IPS-20b (cell line): ENCODE measurements at regions not wholly inside any gene's neighbourhood (a gene's known extent, or its start where the extent isn't known, plus 50 kb on each side); places are given as distances from the start of the nearest gene placed in this dataset.

Experiments
- H3K27ac ChIP-seq: one replicate; pipeline ENCODE4 v1.5.1; 2013; ENCODE audit warnings: low read length
- H3K27me3 ChIP-seq: 2 replicates; pipeline ENCODE4 v1.6.1; 2013; ENCODE audit warnings: mild to moderate bottlenecking, low read length, inconsistent platforms; ENCODE audit not compliant: insufficient read depth
- H3K36me3 ChIP-seq: 2 replicates; pipeline ENCODE4 v1.6.1; 2013; ENCODE audit warnings: low read depth, mild to moderate bottlenecking, inconsistent platforms, low read length, moderate library complexity; ENCODE audit not compliant: insufficient read depth
- H3K4me1 ChIP-seq: 2 replicates; pipeline ENCODE4 v1.6.1; 2013; ENCODE audit warnings: mild to moderate bottlenecking, control low read depth, inconsistent platforms, low read length, moderate library complexity; ENCODE audit not compliant: insufficient read depth
- H3K4me3 ChIP-seq: 2 replicates; pipeline ENCODE4 v1.5.1; 2013; ENCODE audit warnings: mild to moderate bottlenecking, low read length, inconsistent platforms
- H3K9ac ChIP-seq: 2 replicates; pipeline ENCODE4 v1.6.1; 2013; ENCODE audit warnings: low read depth, mild to moderate bottlenecking, inconsistent platforms, low read length, moderate library complexity
- H3K9me3 ChIP-seq: 2 replicates; pipeline ENCODE4 v1.6.1; 2013; ENCODE audit warnings: mild to moderate bottlenecking, low read depth, low read length, inconsistent platforms; ENCODE audit not compliant: insufficient read depth

DNA sequence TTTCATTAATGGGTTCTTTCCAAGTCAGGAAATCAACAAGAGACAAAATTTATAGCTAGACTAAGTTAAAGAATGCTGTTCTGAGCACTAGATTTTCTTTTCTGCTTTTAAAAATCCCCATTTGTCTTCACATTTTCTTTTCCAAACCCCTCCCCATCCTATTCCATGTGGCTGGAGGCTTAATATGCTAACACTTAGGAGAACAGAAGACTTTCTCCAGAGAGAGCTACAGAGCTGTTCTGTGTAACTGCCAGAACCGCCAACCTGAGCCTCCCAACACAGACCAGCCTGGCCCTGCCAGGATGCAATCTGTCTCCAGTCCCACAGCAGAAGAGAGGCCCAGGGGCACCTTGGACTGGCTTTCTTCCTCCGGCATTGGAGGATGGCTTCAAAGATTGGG is 264.1 kb downstream of the NDFIP2 start:
- Histone ChIP-seq H3K27me3 (no peaks in the 10 kb centered on the region), H3K36me3 (no peaks in the 10 kb centered on the region), H3K4me3 (no peak overlapping the region), H3K4me1 (no peaks in the 10 kb centered on the region; the same call in 1 of the 2 replicates), H3K27ac (no peak overlapping the region), H3K9ac (no peak overlapping the region), H3K9me3 (no peaks in the 10 kb centered on the region)

DNA sequence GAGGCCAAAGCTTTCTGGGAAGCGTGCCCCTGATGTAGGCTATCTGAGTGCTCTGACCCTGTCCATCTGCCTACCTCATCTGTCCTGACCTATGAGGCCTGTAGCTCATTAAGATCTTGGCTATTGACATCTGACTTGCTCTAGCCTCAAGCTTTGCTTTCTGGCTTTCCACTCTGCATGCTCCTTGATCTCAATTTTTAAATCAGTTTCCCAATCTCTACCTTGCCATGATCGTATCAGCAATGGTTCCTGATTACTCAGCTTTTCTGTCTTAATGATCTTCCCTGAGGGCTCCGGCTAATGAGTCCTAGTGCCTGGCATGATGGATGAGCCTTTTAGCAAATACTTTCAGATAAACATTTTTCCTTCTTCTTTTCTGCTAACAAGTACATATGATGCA is 262.0 kb downstream of the NDFIP2 start:
- Histone ChIP-seq H3K36me3 (no peaks in the 10 kb centered on the region), H3K9ac (no peak overlapping the region), H3K27me3 (no peaks in the 10 kb centered on the region), H3K4me1 (no peaks in the 10 kb centered on the region), H3K4me3 (no peak overlapping the region), H3K27ac (no peak overlapping the region), H3K9me3 (no peaks in the 10 kb centered on the region)

DNA sequence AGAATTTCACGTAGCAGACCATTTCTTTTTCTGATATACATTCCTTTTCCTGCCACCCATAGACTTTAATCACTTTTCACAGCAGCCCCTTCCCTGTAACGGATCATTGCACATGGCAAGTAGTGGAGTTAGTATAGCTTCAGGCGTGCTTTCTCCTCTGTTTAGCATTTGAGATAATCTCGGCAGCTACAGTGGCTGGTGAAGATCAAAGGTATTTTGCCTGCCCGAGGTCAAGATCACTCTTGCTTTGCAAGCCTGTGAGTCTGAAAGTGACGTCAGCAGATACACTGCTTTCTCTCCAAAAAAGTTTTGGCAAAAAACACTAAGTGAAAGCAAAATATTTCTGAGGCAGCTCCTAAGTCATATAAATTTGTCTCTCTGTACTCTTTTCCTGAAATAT is 260.0 kb downstream of the NDFIP2 start:
- H3K4me3 ChIP-seq: no peak overlapping the region
- no peaks in the 10 kb centered on the region for H3K27me3 ChIP-seq
- no peaks in the 10 kb centered on the region for H3K4me1 ChIP-seq
- no peaks in the 10 kb centered on the region for H3K9me3 ChIP-seq
- no peak overlapping the region for H3K9ac ChIP-seq
- H3K36me3 ChIP-seq: no peaks in the 10 kb centered on the region
- H3K27ac ChIP-seq: no peak overlapping the region

DNA sequence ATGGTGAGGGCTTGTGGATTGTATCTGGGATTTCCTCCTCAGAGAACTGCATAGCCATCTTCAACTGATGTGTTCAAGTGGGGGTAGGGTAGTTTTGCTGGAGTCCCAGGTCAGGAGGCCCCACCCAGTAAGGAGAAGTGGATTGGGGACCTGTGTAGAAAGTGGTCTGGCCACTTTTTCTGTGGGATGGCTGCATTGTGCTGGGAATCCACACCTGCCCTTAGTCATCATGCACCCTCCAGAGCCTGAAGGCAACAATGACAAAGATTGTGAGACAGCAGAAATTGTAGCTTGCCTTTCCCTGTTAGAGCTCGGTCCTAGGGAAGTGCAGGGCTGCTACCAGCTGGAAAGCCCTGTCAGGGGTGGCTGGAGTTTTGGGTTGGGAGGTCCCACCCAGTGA is 255.4 kb downstream of the NDFIP2 start:
- Histone ChIP-seq H3K36me3 (no peaks in the 10 kb centered on the region), H3K4me3 (no peak overlapping the region), H3K9ac (no peak overlapping the region), H3K27ac (no peak overlapping the region), H3K4me1 (no peaks in the 10 kb centered on the region), H3K9me3 (no peaks in the 10 kb centered on the region), H3K27me3 (no peaks in the 10 kb centered on the region)

DNA sequence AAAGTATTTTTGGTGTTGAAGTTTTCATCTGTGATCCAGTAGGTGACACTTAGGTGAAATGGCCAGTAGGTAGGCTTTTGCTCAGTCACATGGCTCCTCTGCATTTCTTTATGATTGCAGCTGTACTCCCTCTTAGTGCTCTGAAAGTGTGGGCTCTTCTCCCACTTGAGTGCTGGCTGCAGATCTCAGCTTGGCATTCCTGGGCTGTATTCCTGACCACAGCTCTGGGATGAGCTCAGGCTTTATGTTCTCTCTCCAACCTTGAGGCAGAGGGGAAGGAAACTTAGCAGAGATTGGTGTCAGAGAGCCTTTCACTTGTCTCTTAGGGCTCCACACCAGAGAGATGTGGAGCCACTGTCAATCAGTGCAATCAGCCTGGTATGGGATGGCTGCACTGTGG is 254.3 kb downstream of the NDFIP2 start:
- Histone ChIP-seq H3K9ac (no peak overlapping the region), H3K27me3 (no peaks in the 10 kb centered on the region), H3K4me1 (no peaks in the 10 kb centered on the region), H3K27ac (no peak overlapping the region), H3K9me3 (no peaks in the 10 kb centered on the region), H3K4me3 (no peak overlapping the region), H3K36me3 (no peaks in the 10 kb centered on the region)

DNA sequence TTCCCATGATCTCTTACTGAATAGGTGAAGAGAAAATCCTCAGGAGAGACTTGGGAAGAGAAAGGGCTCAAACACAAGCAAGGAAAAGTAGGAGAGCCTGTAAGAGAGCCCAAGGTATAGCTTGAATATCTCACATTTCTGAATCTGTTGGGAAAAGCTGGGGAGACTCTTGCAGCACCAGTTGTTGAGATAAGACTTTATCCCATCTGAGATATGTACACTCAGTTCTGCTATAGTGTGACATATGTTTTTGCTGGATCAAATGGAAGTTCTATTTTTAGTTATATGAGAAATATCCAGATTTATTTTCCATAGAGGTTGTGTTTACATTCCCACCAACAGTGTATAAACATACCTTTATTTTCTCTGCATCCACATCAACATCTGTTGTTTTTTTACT is 246.1 kb downstream of the NDFIP2 start:
- H3K27ac ChIP-seq: no peak overlapping the region
- H3K27me3 ChIP-seq: no peaks in the 10 kb centered on the region
- no peak overlapping the region for H3K9ac ChIP-seq
- no peaks in the 10 kb centered on the region; the same call in 1 of the 2 replicates for H3K4me1 ChIP-seq
- no peak overlapping the region for H3K4me3 ChIP-seq
- no peaks in the 10 kb centered on the region for H3K9me3 ChIP-seq
- H3K36me3 ChIP-seq: no peaks in the 10 kb centered on the region

DNA sequence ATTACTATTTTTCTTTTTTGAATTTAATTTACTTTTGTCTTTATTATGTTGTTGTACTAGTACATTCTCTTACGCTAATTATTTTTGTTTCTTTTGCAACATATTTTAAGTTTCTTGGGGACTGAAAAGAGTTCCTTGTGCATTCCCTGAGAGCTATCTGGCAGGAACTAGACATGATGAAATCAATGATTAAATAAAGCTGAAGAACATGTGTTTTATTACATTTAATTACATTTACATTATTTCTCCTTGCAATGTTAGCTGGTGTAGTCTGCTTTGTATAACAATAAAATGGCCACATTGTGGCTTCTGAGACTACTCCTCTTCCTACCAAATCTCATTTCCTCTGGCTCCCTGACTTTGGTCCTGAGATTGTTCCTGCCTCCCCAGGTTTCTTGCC is 244.9 kb downstream of the NDFIP2 start:
- Histone ChIP-seq H3K9ac (no peak overlapping the region), H3K4me3 (no peak overlapping the region), H3K27me3 (no peaks in the 10 kb centered on the region), H3K9me3 (no peaks in the 10 kb centered on the region), H3K4me1 (no peaks in the 10 kb centered on the region; the same call in 1 of the 2 replicates), H3K27ac (no peak overlapping the region), H3K36me3 (no peaks in the 10 kb centered on the region)

DNA sequence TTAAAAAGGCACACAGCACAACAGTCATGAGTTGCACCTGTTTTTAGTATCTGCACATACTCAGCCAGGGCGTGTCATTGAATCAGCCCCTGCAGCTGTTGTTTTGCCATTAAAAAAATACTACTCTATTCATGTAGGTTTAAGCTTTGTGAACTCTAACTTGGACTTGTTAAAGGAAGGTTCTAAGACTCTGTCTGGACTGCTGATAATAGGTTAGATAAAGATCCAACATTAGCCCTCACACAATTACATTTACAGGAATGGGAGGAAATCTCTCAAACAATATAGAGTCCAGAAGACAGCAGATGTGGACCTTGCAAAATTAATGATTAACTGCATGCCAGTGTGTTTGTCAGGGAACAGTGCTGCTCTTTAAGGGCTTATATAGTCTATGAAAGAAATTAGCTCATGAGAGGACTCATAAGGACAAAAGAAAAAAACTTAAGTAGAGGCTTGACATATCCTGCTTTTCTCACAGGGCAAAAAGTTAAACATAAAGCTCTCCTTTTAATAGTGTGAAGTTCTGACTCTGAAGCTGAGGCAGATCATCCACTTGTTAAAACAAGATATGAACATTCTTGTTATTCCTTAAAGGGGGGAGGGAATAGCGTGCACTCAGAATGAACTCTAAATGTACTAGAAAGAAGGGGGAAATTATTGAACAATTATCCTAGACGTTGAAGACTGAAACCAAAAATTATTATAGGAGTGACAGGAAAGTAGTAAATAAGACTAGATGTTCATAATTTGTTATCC is 243.6 kb downstream of the NDFIP2 start:
- H3K27me3 ChIP-seq: no peaks in the 10 kb centered on the region
- H3K27ac ChIP-seq: no peak overlapping the region
- no peaks in the 10 kb centered on the region for H3K9me3 ChIP-seq
- no peaks in the 10 kb centered on the region for H3K36me3 ChIP-seq
- no peaks in the 10 kb centered on the region; the same call in 1 of the 2 replicates for H3K4me1 ChIP-seq
- no peak overlapping the region for H3K9ac ChIP-seq
- no peak overlapping the region for H3K4me3 ChIP-seq

DNA sequence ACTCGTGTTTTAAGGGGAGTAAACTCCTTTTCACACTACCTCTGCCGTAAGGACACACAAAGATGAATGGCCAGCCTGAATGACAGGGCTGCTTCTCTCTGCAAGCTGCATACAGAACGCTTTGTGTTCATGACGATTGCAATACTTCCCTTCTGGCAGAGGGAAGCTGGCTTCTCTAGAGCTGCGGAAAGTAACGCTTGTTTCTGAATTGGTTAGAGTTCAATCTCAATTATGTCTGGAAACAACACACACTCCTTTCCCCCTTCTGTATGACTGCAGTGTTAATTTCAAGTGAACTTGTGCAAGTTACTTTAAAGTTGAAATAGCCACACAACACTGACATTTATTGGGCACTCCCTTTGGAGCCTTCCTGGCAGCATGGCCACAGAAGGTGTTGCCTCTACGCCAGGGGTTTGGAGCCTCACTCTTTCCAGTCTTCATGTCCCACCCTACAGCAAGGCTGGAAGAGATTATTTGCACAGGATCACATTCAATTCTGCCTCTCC is 242.6 kb downstream of the NDFIP2 start:
- no peak overlapping the region for H3K4me3 ChIP-seq
- H3K27ac ChIP-seq: no peak overlapping the region
- no peaks in the 10 kb centered on the region; the same call in 1 of the 2 replicates for H3K4me1 ChIP-seq
- no peaks in the 10 kb centered on the region for H3K9me3 ChIP-seq
- no peak overlapping the region for H3K9ac ChIP-seq
- no peaks in the 10 kb centered on the region for H3K27me3 ChIP-seq
- no peaks in the 10 kb centered on the region for H3K36me3 ChIP-seq

DNA sequence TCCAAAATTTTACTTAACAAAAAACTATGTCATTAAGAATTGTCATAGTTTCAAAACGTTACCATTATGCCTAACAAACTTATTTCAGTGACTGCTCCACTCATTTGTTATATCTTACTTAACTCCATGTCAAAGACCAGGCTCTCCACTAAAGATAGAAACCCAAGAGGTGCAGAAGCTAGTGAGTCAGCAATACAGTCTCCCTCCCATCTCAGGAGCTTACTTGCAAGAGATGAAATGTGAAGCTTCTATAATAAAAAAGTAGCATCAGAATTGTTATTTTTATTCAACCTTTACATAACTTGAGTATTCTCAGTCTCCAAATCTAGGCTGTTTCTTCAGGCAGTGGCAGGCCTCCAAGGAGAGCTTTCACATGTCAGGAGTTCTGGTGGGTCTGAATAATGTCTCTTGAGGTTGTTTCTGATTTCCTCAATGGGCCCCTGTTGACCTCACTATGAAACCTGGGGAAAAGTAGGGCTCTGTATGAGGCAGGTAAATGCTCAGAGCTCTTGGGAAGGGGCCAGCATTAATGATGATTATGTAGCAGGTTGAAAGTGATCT is 242.0 kb downstream of the NDFIP2 start:
- H3K36me3 ChIP-seq: no peaks in the 10 kb centered on the region
- no peaks in the 10 kb centered on the region; the same call in 1 of the 2 replicates for H3K4me1 ChIP-seq
- H3K9ac ChIP-seq: no peak overlapping the region
- H3K27ac ChIP-seq: no peak overlapping the region
- H3K9me3 ChIP-seq: no peaks in the 10 kb centered on the region
- H3K4me3 ChIP-seq: no peak overlapping the region
- H3K27me3 ChIP-seq: no peaks in the 10 kb centered on the region

DNA sequence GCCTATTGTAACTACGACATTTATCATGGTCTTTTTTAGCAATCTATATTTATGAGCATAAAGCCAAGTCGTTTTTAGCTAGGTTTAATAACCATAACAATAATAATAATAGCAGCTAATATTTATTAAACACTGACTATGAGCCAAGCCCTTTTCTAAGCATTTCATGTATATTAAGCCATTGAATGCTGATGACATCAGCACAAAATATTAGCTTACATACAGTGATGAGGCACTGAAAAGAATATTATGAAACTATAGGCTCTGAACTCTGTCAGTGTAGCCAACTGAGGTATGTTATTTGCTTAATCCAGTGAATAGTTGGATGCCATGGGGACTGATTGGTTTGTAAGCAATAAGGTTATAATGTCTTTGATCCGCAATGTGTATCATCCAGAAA is 235.2 kb downstream of the NDFIP2 start:
- Histone ChIP-seq H3K27ac (no peak overlapping the region), H3K27me3 (no peaks in the 10 kb centered on the region), H3K9me3 (no peaks in the 10 kb centered on the region), H3K4me1 (no peaks in the 10 kb centered on the region), H3K36me3 (no peaks in the 10 kb centered on the region), H3K4me3 (no peak overlapping the region), H3K9ac (no peak overlapping the region)

DNA sequence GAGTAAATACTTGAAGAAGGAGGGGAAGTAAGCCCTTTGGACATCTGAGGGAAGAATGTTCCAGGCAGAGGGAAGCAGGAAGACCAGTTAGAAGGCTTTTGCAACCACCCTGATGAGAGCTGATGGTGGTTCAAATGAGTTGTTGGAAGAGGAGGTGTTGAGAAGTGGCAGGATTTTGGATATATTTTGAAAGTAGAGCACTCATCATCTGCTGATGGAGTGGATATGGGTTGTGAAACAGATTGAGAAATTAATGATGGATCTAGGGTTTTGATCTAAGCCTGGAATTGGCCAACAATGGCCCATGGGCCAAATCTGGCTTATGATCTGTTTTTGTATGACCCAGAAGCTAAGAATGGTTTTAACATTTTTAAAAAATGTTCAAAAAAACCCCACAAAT is 230.7 kb downstream of the NDFIP2 start:
- H3K9me3 ChIP-seq: no peaks in the 10 kb centered on the region
- H3K4me3 ChIP-seq: no peak overlapping the region
- no peak overlapping the region for H3K9ac ChIP-seq
- no peak overlapping the region for H3K27ac ChIP-seq
- no peaks in the 10 kb centered on the region for H3K27me3 ChIP-seq
- H3K4me1 ChIP-seq: no peaks in the 10 kb centered on the region
- no peaks in the 10 kb centered on the region for H3K36me3 ChIP-seq
